ENCODE measurements at regions not wholly inside any gene's neighbourhood (a gene's known extent, or its start where the extent isn't known, plus 50 kb on each side); places are given as distances from the start of the nearest gene placed in this dataset.
"Not testable (repeated sequence)": the region's sequence is repeated elsewhere in the genome, so short reads cannot be mapped to it uniquely, and the experiment has no call there.

DNA sequence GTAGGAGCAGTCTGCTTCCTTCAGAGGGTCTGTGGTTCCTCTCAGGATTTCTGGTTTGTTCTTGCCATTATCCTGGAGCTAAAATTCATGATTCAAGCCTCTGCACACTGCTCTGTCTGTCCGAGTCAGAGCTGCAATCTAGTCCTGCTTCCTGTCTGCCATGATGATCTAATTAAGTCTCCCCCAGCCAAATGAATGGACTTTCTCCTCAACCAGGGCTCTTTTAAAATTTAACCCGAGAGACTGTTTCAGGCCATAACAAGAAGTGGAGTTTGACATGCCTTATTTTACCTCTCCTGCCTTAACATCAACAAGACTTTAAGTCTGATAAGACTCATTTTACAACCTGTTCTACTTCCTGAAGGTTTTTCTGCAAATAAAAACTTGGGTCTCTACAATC is 1009.6 kb upstream of the DDX18 start:
- DNase-seq (ENCODE audit: low read depth in 1 of 2, low spot score in 1 of 2), result no peak
- no peak for TF ChIP-seq JUND (IDR thresholded peaks at IDR 0.05; ENCODE audit: low read depth)
- in situ Hi-C loops (cut with HindIII; ENCODE audit: low pct_unique_long_range_greater_than_20kb, low sequenced_read_pairs), result no loop called here

DNA sequence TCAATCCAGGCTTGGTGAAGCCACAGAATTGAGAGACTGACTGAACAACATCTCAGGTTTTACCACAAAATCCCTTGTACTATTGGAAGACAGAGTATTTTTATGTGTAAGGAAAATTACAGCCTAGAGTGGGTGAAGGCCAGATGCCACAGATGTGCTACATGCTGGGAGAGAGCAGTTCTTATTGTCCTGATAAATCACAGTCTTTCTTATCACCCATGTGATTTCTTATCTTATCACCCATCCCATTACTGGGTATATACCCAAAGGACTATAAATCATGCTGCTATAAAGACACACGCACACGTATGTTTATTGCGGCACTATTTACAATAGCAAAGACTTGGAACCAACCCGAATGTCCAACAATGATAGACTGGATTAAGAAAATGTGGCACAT is 1008.0 kb upstream of the DDX18 start:
- in situ Hi-C loops (cut with HindIII; ENCODE audit: low pct_unique_long_range_greater_than_20kb, low sequenced_read_pairs); DNase-seq (ENCODE audit: low read depth in 1 of 2, low spot score in 1 of 2): not testable (repeated sequence)

DNA sequence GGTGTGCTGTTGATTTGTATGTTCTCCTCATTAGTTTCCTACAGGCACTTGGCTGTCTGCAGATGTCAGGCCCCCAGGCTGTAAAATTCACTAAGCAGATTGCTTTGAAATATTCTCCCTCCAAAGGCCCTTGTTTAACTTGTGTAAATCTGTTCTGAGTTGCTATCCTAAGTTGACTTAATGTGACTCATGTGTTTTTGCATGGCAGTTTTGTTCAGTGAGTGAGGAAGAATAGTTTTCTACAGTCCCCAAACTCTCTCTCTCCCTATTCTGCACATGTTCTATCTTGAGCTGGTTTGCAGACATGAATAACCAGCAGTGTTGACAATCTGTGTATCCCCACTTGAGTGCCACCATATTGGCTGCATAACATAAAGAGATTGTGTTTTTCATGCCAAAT is 1005.4 kb upstream of the DDX18 start:
- no peak for TF ChIP-seq JUND (IDR thresholded peaks at IDR 0.05; ENCODE audit: low read depth)
- in situ Hi-C loops (cut with HindIII; ENCODE audit: low pct_unique_long_range_greater_than_20kb, low sequenced_read_pairs), result no loop called here
- DNase-seq (ENCODE audit: low read depth in 1 of 2, low spot score in 1 of 2), result no peak

- TF ChIP-seq JUND (IDR thresholded peaks at IDR 0.05; ENCODE audit: low read depth), result no peak; the same call in 1 of the 2 replicates
- in situ Hi-C loops (cut with HindIII; ENCODE audit: low pct_unique_long_range_greater_than_20kb, low sequenced_read_pairs), result no loop called here
- peak in 1 of 2 experiments; percentile 2 for DNase-seq (ENCODE audit: low read depth in 1 of 2, low spot score in 1 of 2)
These were observed 1004.4 kb upstream of the DDX18 start for GRCh38 chr2:116810071-116810470.

DNA sequence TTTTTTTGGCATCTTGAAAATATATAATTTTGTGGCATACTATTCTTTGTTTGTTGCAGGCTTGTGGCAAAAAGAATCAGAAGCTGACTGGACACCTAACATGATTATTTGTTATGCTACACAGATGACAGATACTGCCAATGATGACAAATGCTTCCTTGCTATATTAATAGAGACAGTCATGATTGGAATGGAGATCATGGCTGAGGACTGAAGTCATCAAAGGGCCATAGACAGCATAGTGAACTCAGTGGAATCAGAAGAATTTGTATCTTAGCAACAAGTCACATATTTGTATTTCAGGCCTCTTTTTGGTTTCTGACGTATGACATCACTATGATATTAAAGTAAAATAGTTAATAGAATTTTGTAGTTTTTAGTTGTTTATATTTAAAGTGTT is 1003.8 kb upstream of the DDX18 start:
- in situ Hi-C loops (cut with HindIII; ENCODE audit: low pct_unique_long_range_greater_than_20kb, low sequenced_read_pairs), result no loop called here
- DNase-seq (ENCODE audit: low read depth in 1 of 2, low spot score in 1 of 2), result no peak
- TF ChIP-seq JUND (IDR thresholded peaks at IDR 0.05; ENCODE audit: low read depth), result no peak

GRCh38 chr2:116819355-116819754 is 995.1 kb upstream of the DDX18 start:
- TF ChIP-seq JUND (IDR thresholded peaks at IDR 0.05; ENCODE audit: low read depth), result no peak
- no peak for DNase-seq (ENCODE audit: low read depth in 1 of 2, low spot score in 1 of 2)
- in situ Hi-C loops (cut with HindIII; ENCODE audit: low pct_unique_long_range_greater_than_20kb, low sequenced_read_pairs), result no loop called here

- TF ChIP-seq JUND (IDR thresholded peaks at IDR 0.05; ENCODE audit: low read depth), result no peak
- in situ Hi-C loops (cut with HindIII; ENCODE audit: low pct_unique_long_range_greater_than_20kb, low sequenced_read_pairs), result no loop called here
- DNase-seq (ENCODE audit: low read depth in 1 of 2, low spot score in 1 of 2), result no peak
These were observed 993.5 kb upstream of the DDX18 start for GRCh38 chr2:116820986-116821385.

DNA sequence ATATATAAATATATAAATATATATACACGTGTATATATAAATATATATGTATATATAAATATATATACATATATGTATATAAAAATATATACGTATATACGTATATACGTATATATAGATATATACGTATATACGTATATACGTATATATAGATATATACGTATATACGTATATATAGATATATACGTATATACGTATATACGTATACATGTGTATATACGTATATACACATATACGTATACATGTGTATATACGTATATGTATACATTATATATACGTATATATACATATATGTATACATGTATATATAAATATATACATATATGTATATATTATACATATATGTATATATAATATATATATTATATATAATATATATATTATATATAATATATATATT is 984.9 kb upstream of the DDX18 start:
- in situ Hi-C loops (cut with HindIII; ENCODE audit: low pct_unique_long_range_greater_than_20kb, low sequenced_read_pairs), result not testable (repeated sequence)

GRCh38 chr2:116832148-116832547 is 982.3 kb upstream of the DDX18 start:
- in situ Hi-C loops (cut with HindIII; ENCODE audit: low pct_unique_long_range_greater_than_20kb, low sequenced_read_pairs), result no loop called here
- no peak for TF ChIP-seq JUND (IDR thresholded peaks at IDR 0.05; ENCODE audit: low read depth)
- DNase-seq (ENCODE audit: low read depth in 1 of 2, low spot score in 1 of 2), result no peak

More for the DNA sequence above, 984.9 kb upstream of the DDX18 start:
- DNase-seq (ENCODE audit: low read depth in 1 of 2, low spot score in 1 of 2), result not testable (repeated sequence)

GRCh38 chr2:116833052-116833451 is 981.4 kb upstream of the DDX18 start:
- TF ChIP-seq JUND (IDR thresholded peaks at IDR 0.05; ENCODE audit: low read depth), result no peak
- no peak for DNase-seq (ENCODE audit: low read depth in 1 of 2, low spot score in 1 of 2)
- in situ Hi-C loops (cut with HindIII; ENCODE audit: low pct_unique_long_range_greater_than_20kb, low sequenced_read_pairs), result no loop called here

DNA sequence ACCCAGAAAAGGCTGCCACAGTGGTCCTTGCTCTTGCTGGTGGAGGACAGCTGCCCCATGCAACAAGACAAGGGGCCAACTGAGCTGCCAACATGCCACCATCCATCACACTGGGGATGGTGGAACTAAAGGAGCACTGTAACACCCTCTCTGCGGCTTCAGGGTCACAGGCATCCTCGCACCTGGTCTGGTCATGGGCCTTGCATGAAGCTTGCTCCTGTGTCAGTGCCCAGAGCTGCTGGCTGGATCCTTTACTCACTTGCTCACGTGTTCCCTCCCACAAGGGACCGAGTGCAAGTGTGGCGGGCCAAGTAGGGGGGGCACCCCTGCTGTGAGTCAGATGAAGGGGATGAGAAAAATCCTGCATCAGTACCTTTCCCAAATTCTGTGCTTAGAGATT is 972.3 kb upstream of the DDX18 start:
- no peak for TF ChIP-seq JUND (IDR thresholded peaks at IDR 0.05; ENCODE audit: low read depth)
- in situ Hi-C loops (cut with HindIII; ENCODE audit: low pct_unique_long_range_greater_than_20kb, low sequenced_read_pairs), result no loop called here
- no peak for DNase-seq (ENCODE audit: low read depth in 1 of 2, low spot score in 1 of 2)

DNA sequence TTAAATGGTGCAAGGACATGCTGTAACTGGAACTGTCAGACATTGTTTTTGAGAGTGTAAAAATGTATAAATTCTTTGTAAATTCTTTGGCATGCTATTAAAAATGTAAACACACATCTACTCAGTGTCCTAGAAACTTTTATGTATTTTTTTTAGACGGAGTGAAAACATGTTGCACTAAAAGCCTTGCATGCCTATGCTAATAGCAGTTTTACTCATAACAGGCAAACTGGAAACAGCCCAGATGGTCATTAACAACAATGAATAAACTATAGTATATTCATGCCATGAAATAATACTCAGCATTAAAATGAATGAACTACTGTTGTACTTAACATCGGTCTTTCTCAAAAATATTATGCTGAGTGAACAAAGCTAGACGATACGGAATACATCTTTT is 954.8 kb upstream of the DDX18 start:
- DNase-seq (ENCODE audit: low read depth in 1 of 2, low spot score in 1 of 2), result no peak
- in situ Hi-C loops (cut with HindIII; ENCODE audit: low pct_unique_long_range_greater_than_20kb, low sequenced_read_pairs), result no loop called here
- no peak for TF ChIP-seq JUND (IDR thresholded peaks at IDR 0.05; ENCODE audit: low read depth)

GRCh38 chr2:116874021-116874420 is 940.5 kb upstream of the DDX18 start:
- no peak for TF ChIP-seq JUND (IDR thresholded peaks at IDR 0.05; ENCODE audit: low read depth)
- in situ Hi-C loops (cut with HindIII; ENCODE audit: low pct_unique_long_range_greater_than_20kb, low sequenced_read_pairs), result no loop called here
- no peak for DNase-seq (ENCODE audit: low read depth in 1 of 2, low spot score in 1 of 2)

DNA sequence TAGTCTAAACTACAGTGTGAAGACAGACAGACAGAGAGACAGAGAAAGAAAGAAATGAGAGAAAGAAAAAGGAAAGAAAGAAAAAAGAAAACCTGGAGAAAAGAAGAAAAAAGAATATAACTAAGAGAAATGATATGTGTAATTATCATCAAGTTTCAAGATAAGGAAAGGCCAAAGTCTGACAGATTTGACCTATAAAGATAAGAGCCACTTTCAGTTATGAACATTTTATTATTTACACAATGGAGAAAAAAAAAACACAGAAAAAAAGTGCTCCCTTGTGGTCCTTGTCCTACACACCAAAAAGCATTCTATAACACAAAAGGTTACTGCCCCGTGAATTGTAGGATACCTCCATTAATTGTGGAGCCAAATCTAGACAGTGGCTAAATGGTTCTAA is 937.2 kb upstream of the DDX18 start:
- TF ChIP-seq JUND (IDR thresholded peaks at IDR 0.05; ENCODE audit: low read depth), result no peak
- no peak for DNase-seq (ENCODE audit: low read depth in 1 of 2, low spot score in 1 of 2)
- in situ Hi-C loops (cut with HindIII; ENCODE audit: low pct_unique_long_range_greater_than_20kb, low sequenced_read_pairs), result no loop called here

DNA sequence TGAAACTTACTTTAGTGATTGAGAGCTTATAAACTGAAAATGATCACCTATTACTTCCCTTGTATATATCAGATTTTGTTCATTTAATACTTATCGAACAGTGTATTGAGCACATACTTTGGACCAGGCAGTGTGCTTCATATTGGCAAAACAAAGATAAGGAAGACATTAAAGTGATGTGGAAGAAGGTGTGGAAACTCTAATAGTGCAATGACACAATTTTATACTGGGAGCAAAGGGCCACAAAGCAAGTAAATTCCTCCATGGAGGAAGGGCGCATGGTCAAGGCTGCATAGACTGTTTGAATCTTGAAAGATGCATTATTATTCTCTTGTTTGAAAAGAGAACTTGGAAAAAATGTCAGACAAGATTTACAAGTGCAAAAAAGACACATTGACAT is 936.5 kb upstream of the DDX18 start:
- no peak for TF ChIP-seq JUND (IDR thresholded peaks at IDR 0.05; ENCODE audit: low read depth)
- in situ Hi-C loops (cut with HindIII; ENCODE audit: low pct_unique_long_range_greater_than_20kb, low sequenced_read_pairs), result no loop called here

More for the DNA sequence above, 936.5 kb upstream of the DDX18 start:
- DNase-seq (ENCODE audit: low read depth in 1 of 2, low spot score in 1 of 2), result no peak

All from T47D (cell line).